Tongue (tissue), 1 donor: ENCODE measurements at regions not wholly inside any gene's neighbourhood (a gene's known extent, or its start where the extent isn't known, plus 50 kb on each side); places are given as distances from the start of the nearest gene placed in this dataset.
A peak's percentile ranks its signal among the peaks of the same experiment; 100 is the strongest.

ENCODE experiments used
- DNase-seq: peaks from one replicate; pipeline ENCODE4 v3.0.0-alpha.2; 2015

GRCh38 chr20:16220826-16221225 is 352.4 kb downstream of the KIF16B start:
- DNase-seq: no peak

GRCh38 chr20:16219182-16219581 is 354.1 kb downstream of the KIF16B start:
- no peak for DNase-seq

- DNase-seq: no peak
Observed at GRCh38 chr20:16216914-16217230, 356.4 kb downstream of the KIF16B start.

GRCh38 chr20:16216227-16216913 is 356.9 kb downstream of the KIF16B start:
- no peak for DNase-seq

GRCh38 chr20:16215041-16215440 is 358.2 kb downstream of the KIF16B start:
- DNase-seq: peak; percentile 56

- DNase-seq: no peak
Observed at GRCh38 chr20:16212790-16213189, 360.5 kb downstream of the KIF16B start.

- peak; percentile 52 for DNase-seq
Observed at GRCh38 chr20:16209951-16210361, 363.3 kb downstream of the KIF16B start.

GRCh38 chr20:16209357-16209756 is 363.9 kb downstream of the KIF16B start:
- no peak for DNase-seq

- DNase-seq: no peak
Observed at GRCh38 chr20:16208443-16208842, 364.8 kb downstream of the KIF16B start.

- DNase-seq: no peak
Observed at GRCh38 chr20:16206817-16207216, 366.4 kb downstream of the KIF16B start.

- no peak for DNase-seq
Observed at GRCh38 chr20:16205507-16205906, 367.7 kb downstream of the KIF16B start.

- DNase-seq: peak; percentile 18
Observed at GRCh38 chr20:16203096-16203495, 370.2 kb downstream of the KIF16B start.

- DNase-seq: no peak
Observed at GRCh38 chr20:16201191-16201590, 372.1 kb downstream of the KIF16B start.

GRCh38 chr20:16197696-16198095 is 375.6 kb downstream of the KIF16B start:
- DNase-seq: no peak

GRCh38 chr20:16195671-16196070 is 377.6 kb downstream of the KIF16B start:
- no peak for DNase-seq

GRCh38 chr20:16194617-16195360 is 378.5 kb downstream of the KIF16B start:
- no peak for DNase-seq

GRCh38 chr20:16191496-16191895 is 381.8 kb downstream of the KIF16B start:
- no peak for DNase-seq

GRCh38 chr20:16189371-16189770 is 383.9 kb downstream of the KIF16B start:
- peak; percentile 49 for DNase-seq

GRCh38 chr20:16187956-16188616 is 385.2 kb downstream of the KIF16B start:
- no peak for DNase-seq

- no peak for DNase-seq
Observed at GRCh38 chr20:16179919-16180318, 393.3 kb downstream of the KIF16B start.

- no peak for DNase-seq
Observed at GRCh38 chr20:16179371-16179770, 393.9 kb downstream of the KIF16B start.

- DNase-seq: peak; percentile 45
Observed at GRCh38 chr20:16178546-16179135, 394.6 kb downstream of the KIF16B start.

GRCh38 chr20:16175322-16175961 is 397.8 kb downstream of the KIF16B start:
- DNase-seq: no peak
